ENCODE measurements at regions not wholly inside any gene's neighbourhood (a gene's known extent, or its start where the extent isn't known, plus 50 kb on each side); places are given as distances from the start of the nearest gene placed in this dataset.

DNA sequence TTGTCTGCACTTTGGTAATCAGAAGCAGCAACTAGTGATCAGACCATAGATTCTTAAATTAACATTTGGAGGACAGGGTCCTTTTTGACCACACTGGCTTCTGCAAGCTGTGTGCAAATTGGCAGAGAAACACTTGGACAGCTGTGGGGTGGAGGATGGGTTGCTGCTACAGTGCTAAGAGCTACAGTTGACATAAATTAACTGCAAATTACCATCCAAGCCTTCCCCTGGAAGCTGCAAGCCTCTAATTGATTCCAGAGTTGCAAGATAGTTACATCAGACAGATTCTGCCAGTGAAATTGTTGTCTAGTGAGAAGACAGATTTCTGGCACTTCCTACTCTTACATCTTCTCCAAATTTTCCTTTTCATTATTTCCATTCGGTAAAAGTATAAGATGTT, 517.7 kb downstream of the DIRAS2 start:
- H3K4me3 Mint-ChIP-seq = no peak overlapping the region
- H3K27me3 Mint-ChIP-seq = peaks cover 17% of the 10 kb centered on the region
- DNase-seq = no peak
- peaks cover 3% of the 10 kb centered on the region for H3K36me3 Mint-ChIP-seq (ENCODE audit: low read depth)
- ATAC-seq = no peak
- no peak overlapping the region for H3K27ac Mint-ChIP-seq
- H3K9me3 Mint-ChIP-seq = peaks cover 7% of the 10 kb centered on the region
- H3K4me1 Mint-ChIP-seq = no peaks in the 10 kb centered on the region

DNA sequence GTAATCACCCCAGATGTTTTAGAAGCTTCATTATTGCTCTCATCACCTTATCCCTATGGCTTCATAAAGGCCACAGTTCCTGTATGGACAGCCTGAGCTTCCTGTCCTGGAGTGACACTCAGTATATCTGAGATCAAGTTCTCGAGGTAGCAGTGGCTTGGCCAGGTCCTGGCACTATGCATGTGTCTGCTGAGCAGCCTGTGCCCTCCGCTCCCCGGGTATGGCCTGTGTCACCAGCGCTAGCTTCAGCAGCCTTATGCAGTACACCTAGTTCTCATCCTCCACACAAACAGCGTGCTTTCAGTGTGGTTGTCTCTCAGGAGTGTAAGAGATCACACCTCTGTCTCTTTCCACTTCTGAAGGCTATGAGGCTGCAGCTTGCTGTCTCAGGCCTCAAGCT, 514.7 kb downstream of the DIRAS2 start:
- no peak overlapping the region for H3K27ac Mint-ChIP-seq
- H3K4me3 Mint-ChIP-seq = no peak overlapping the region
- DNase-seq (no peak), ATAC-seq (no peak)
- H3K36me3 Mint-ChIP-seq (ENCODE audit: low read depth) = peaks cover 3% of the 10 kb centered on the region
- H3K4me1 Mint-ChIP-seq = no peaks in the 10 kb centered on the region
- peaks cover 7% of the 10 kb centered on the region for H3K9me3 Mint-ChIP-seq
- peaks cover 20% of the 10 kb centered on the region for H3K27me3 Mint-ChIP-seq

DNA sequence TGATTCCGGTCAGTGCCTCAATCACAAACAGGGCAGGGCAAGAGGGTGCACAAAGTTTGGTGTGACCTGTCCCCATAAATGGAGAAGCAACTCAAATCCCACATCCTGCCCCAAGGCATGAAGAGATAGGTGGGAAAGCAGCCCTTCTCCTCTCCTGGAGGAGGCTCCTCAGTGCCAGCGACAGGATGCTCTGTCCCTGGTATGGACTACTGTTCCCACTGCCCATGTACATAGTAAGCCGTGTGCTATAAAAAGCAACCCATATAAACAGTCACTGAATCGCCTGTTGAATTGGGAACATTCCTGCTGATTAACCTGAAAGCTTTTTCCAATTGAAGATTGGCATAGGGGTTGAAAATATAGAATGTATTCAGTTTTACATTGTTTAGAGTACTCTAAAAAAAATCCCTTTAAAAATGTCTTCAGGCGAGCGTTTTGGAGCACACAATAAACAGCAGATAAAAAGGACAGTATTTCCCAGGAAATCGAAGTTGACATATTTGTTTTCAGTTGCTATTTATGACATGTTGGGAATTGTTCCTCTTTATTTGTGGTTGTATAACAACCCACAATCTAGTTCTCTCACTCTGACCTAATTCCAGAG, 513.9 kb downstream of the DIRAS2 start:
- Mint-ChIP-seq H3K36me3 (ENCODE audit: low read depth) (peaks cover 3% of the 10 kb centered on the region), H3K9me3 (peaks cover 7% of the 10 kb centered on the region), H3K27me3 (peaks cover 20% of the 10 kb centered on the region), H3K4me3 (no peak overlapping the region), H3K4me1 (no peaks in the 10 kb centered on the region), H3K27ac (no peak overlapping the region)
- ATAC-seq (no peak), DNase-seq (no peak)

- H3K36me3 Mint-ChIP-seq (ENCODE audit: low read depth) = no peaks in the 10 kb centered on the region
- H3K9me3 Mint-ChIP-seq = peaks cover 2% of the 10 kb centered on the region
- DNase-seq (no peak), ATAC-seq (no peak)
- no peaks in the 10 kb centered on the region for H3K4me1 Mint-ChIP-seq
- no peak overlapping the region for H3K4me3 Mint-ChIP-seq
- no peak overlapping the region for H3K27ac Mint-ChIP-seq
- H3K27me3 Mint-ChIP-seq = peaks cover 19% of the 10 kb centered on the region
Observed at GRCh38 chr9:90129446-90129845, 513.2 kb downstream of the DIRAS2 start.

DNA sequence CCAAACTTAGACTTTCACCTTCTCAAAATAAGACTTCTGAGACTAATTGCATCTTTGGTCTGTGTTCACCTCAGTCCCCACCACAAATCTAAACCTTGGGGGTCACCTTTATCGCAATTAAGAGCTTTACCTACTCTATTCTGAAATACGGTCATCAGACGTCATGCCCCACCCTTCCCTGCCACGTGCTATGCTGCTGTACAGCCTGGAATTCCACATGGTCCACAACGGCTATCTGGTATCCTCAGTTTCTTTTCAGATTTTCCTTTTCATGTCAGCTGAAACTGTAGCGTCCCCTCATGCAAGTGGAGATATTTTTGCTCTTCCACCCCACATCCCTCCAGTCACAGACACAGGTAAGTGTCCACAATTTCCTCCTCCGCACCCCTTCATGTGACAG, 511.1 kb downstream of the DIRAS2 start:
- no peaks in the 10 kb centered on the region for H3K36me3 Mint-ChIP-seq (ENCODE audit: low read depth)
- no peaks in the 10 kb centered on the region for H3K4me1 Mint-ChIP-seq
- no peaks in the 10 kb centered on the region for H3K9me3 Mint-ChIP-seq
- ATAC-seq = no peak
- H3K27ac Mint-ChIP-seq = no peak overlapping the region
- no peak overlapping the region for H3K4me3 Mint-ChIP-seq
- peaks cover 19% of the 10 kb centered on the region for H3K27me3 Mint-ChIP-seq
- no peak for DNase-seq

DNA sequence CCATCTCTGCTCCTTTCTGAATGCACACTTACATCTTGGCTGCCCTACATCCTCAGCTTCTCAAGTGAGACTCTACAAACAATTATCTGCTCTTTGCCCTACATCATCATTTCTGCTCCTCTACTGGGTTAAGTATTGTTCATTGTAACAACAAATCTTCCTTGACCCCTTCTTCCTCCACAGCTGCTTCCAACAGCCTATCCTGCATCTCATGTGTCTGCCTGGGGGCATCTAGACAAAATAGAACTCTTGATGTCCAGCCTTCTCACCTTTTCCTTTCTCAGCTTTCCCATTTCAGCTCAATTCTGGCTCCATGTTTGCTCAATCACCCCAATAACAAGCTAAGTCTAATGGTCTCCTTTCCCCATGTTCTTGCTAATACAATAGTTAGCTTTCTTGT, 509.8 kb downstream of the DIRAS2 start:
- no peak for DNase-seq
- ATAC-seq = no peak
- no peak overlapping the region for H3K4me3 Mint-ChIP-seq
- H3K36me3 Mint-ChIP-seq (ENCODE audit: low read depth) = no peaks in the 10 kb centered on the region
- peaks cover 15% of the 10 kb centered on the region for H3K27me3 Mint-ChIP-seq
- H3K9me3 Mint-ChIP-seq = no peaks in the 10 kb centered on the region
- H3K27ac Mint-ChIP-seq = no peak overlapping the region
- no peaks in the 10 kb centered on the region for H3K4me1 Mint-ChIP-seq

- H3K27me3 Mint-ChIP-seq = peaks cover 15% of the 10 kb centered on the region
- no peak for ATAC-seq
- DNase-seq = no peak
- H3K9me3 Mint-ChIP-seq = no peaks in the 10 kb centered on the region
- no peaks in the 10 kb centered on the region for H3K36me3 Mint-ChIP-seq (ENCODE audit: low read depth)
- H3K27ac Mint-ChIP-seq = no peak overlapping the region
- peaks cover 4% of the 10 kb centered on the region for H3K4me1 Mint-ChIP-seq
- H3K4me3 Mint-ChIP-seq = no peak overlapping the region
Observed at GRCh38 chr9:90137801-90138200, 504.8 kb downstream of the DIRAS2 start.

DNA sequence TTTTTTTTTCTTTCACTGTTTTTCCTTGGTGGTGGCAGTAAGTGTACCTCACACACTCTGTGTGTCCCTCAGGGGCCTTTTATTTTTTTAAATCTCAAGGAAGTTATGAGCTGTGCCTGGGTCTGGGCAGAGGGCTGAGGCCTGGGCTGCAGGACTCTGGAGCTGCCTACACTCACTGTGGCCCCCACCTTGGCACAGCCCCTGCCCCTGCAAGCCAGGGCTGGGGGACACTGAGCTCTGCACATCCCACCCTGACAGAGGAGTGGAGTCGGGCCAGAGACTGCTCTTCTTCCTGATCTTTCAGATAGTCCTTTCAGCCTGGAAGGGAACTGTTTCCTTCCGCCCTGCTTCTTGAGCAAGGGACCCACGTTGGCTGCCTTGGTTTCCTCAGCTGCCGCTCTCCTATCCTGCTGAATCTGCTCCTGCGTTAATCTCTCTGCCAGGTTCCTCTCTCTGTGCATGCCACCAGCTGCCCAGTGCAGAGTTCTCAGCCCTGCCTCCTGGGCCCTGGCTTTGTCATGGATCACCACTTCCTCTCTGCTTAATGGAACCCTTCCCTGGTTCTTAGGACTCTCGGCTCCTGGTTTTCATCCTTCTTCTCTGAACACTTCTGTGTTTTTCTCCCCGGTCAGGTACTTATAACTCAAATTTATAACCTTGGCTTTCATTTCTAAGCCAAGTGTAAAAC, 502.3 kb downstream of the DIRAS2 start:
- Mint-ChIP-seq H3K27ac (no peak overlapping the region), H3K27me3 (peaks cover 18% of the 10 kb centered on the region), H3K9me3 (no peaks in the 10 kb centered on the region), H3K4me3 (no peak overlapping the region), H3K4me1 (peaks cover 4% of the 10 kb centered on the region), H3K36me3 (ENCODE audit: low read depth) (no peaks in the 10 kb centered on the region)
- ATAC-seq (no peak), DNase-seq (no peak)

- ATAC-seq (no peak), DNase-seq (no peak)
- Mint-ChIP-seq H3K27me3 (peaks cover 17% of the 10 kb centered on the region), H3K27ac (no peak overlapping the region), H3K9me3 (no peaks in the 10 kb centered on the region), H3K4me3 (no peak overlapping the region), H3K36me3 (ENCODE audit: low read depth) (no peaks in the 10 kb centered on the region), H3K4me1 (peaks cover 4% of the 10 kb centered on the region)
Observed at GRCh38 chr9:90141723-90142122, 500.9 kb downstream of the DIRAS2 start.

DNA sequence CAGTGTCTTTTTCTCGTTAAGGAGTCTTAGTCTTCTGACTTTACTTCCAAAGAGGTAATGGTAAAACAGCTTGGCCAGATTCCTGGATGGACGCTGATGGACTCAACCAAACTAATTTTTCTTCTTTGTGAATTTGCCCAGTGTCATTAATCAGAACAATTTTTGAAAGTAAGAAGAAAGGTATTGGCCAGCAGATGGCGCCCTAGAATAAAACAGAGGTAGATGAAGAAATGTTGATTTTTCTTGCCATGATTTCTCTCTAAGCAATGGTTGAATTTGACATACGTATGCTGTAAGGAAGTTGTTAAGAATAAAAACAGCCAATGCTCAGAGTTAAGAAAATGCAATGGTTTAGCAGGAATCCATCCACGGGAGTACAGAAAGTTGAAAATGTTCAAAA, 500.0 kb downstream of the DIRAS2 start:
- H3K27me3 Mint-ChIP-seq = peaks cover 22% of the 10 kb centered on the region
- H3K4me3 Mint-ChIP-seq = no peak overlapping the region
- no peak overlapping the region for H3K27ac Mint-ChIP-seq
- no peak for ATAC-seq
- peaks cover 4% of the 10 kb centered on the region for H3K9me3 Mint-ChIP-seq
- peak; percentile 54 for DNase-seq
- no peaks in the 10 kb centered on the region for H3K36me3 Mint-ChIP-seq (ENCODE audit: low read depth)
- H3K4me1 Mint-ChIP-seq = peaks cover 4% of the 10 kb centered on the region

- Mint-ChIP-seq H3K27ac (no peak overlapping the region), H3K4me1 (peaks cover 3% of the 10 kb centered on the region), H3K9me3 (peaks cover 9% of the 10 kb centered on the region), H3K4me3 (no peak overlapping the region), H3K27me3 (peaks cover 22% of the 10 kb centered on the region), H3K36me3 (ENCODE audit: low read depth) (no peaks in the 10 kb centered on the region)
- ATAC-seq (no peak), DNase-seq (no peak)
Observed at GRCh38 chr9:90147426-90147825, 495.2 kb downstream of the DIRAS2 start.

GRCh38 chr9:90156318-90156717, 486.3 kb downstream of the DIRAS2 start:
- Mint-ChIP-seq H3K27me3 (peaks cover 4% of the 10 kb centered on the region), H3K27ac (no peak overlapping the region), H3K36me3 (ENCODE audit: low read depth) (no peaks in the 10 kb centered on the region), H3K4me1 (no peaks in the 10 kb centered on the region), H3K4me3 (no peak overlapping the region), H3K9me3 (no peaks in the 10 kb centered on the region)
- ATAC-seq (no peak), DNase-seq (no peak)

GRCh38 chr9:90162326-90162725, 480.3 kb downstream of the DIRAS2 start:
- peaks cover 4% of the 10 kb centered on the region for H3K27me3 Mint-ChIP-seq
- ATAC-seq = no peak
- H3K27ac Mint-ChIP-seq = no peak overlapping the region
- DNase-seq = no peak
- no peak overlapping the region for H3K4me3 Mint-ChIP-seq
- no peaks in the 10 kb centered on the region for H3K9me3 Mint-ChIP-seq
- H3K4me1 Mint-ChIP-seq = peaks cover 4% of the 10 kb centered on the region
- H3K36me3 Mint-ChIP-seq (ENCODE audit: low read depth) = no peaks in the 10 kb centered on the region

- no peak for ATAC-seq
- DNase-seq = no peak
- no peak overlapping the region for H3K27ac Mint-ChIP-seq
- no peaks in the 10 kb centered on the region for H3K36me3 Mint-ChIP-seq (ENCODE audit: low read depth)
- no peaks in the 10 kb centered on the region for H3K9me3 Mint-ChIP-seq
- H3K4me1 Mint-ChIP-seq = peaks cover 4% of the 10 kb centered on the region
- H3K27me3 Mint-ChIP-seq = peaks cover 4% of the 10 kb centered on the region
- no peak overlapping the region for H3K4me3 Mint-ChIP-seq
Observed at GRCh38 chr9:90162819-90163218, 479.8 kb downstream of the DIRAS2 start.

DNA sequence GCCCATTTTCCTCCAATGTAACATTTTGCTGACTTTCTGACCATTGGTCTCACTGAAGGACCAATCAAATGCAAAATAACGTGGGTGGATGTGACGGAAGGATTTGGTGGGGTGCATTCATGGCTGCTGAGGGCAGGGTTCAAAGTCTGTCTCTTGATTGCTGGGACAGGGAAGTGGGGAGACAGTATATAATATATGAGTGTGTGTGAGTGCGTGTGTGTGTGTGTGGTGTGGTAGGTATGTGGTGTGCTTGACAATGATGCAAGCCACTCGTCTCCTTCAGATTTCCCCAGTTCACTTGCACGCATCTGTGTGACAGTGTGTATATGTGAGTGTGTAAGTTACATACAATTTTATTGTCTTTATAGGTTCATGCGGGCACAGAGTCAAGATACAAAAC, 477.3 kb downstream of the DIRAS2 start:
- no peaks in the 10 kb centered on the region for H3K9me3 Mint-ChIP-seq
- H3K27me3 Mint-ChIP-seq = peaks cover 3% of the 10 kb centered on the region

More for the DNA sequence above, 477.3 kb downstream of the DIRAS2 start:
- H3K4me1 Mint-ChIP-seq = peaks cover 4% of the 10 kb centered on the region
- ATAC-seq = no peak
- no peak for DNase-seq
- H3K36me3 Mint-ChIP-seq (ENCODE audit: low read depth) = no peaks in the 10 kb centered on the region
- H3K4me3 Mint-ChIP-seq = no peak overlapping the region
- no peak overlapping the region for H3K27ac Mint-ChIP-seq

Measured in activated naive CD8-positive, alpha-beta T cell treated with anti-CD3 and anti-CD28 coated beads, Interleukin-2, amount 50 U/mL, for 24 hours (primary cell).